IMR-90 (cell line): ENCODE measurements at regions not wholly inside any gene's neighbourhood (a gene's known extent, or its start where the extent isn't known, plus 50 kb on each side); places are given as distances from the start of the nearest gene placed in this dataset.

Experiments
- ATAC-seq: fragments of 200-7000 bp; cut with Tn5 transposase; 2 replicates; pipeline ENCODE4 v1.9.1; 2020; ENCODE audit warnings: low read depth, mild to moderate bottlenecking, moderate library complexity
- BruUV-seq: library from RNA; stranded (reverse); fragments of 400-500 nt; replicated peaks from 2 replicates; lab custom pipeline; 2021; lab: Mats Ljungman, UMichigan
- CTCF ChIA-PET: fragments of 300-600 bp; formaldehyde crosslinking; extraction: SDS; loops from one replicate; lab custom pipeline; 2021; ENCODE audit warnings: antibody characterized with exemption; lab: Yijun Ruan, JAX
- POLR2A ChIA-PET: fragments of 300-600 bp; sonication (Branson Sonifier 250); formaldehyde crosslinking; loops from one replicate; lab custom pipeline; 2022; ENCODE audit warnings: antibody characterized with exemption; ENCODE audit not compliant: unreplicated experiment; lab: Charles Lee
- DNase-seq: peaks from one replicate; pipeline ENCODE4 v3.0.0; 2013
- H2AFZ ChIP-seq: replicated peaks from 2 replicates; pipeline ENCODE3; 2013; ENCODE audit warnings: low read length, mild to moderate bottlenecking; ENCODE audit not compliant: poor library complexity
- H2AK5ac ChIP-seq: 2 replicates; pipeline ENCODE4 v1.6.1; 2013; ENCODE audit warnings: low read depth, low read length, inconsistent platforms
- H2AK9ac ChIP-seq: replicated peaks from 2 replicates; pipeline ENCODE3; 2013; ENCODE audit warnings: mild to moderate bottlenecking, low read depth, low read length, moderate library complexity; ENCODE audit not compliant: poor library complexity
- H2BK120ac ChIP-seq: 2 replicates; pipeline ENCODE4 v1.6.1; 2013; ENCODE audit warnings: low read depth, low read length, inconsistent platforms
- H2BK15ac ChIP-seq: 3 replicates; pipeline ENCODE4 v1.6.1; 2013; ENCODE audit warnings: low read depth, low read length, inconsistent platforms
- H2BK20ac ChIP-seq: 2 replicates; pipeline ENCODE4 v1.6.1; 2013; ENCODE audit warnings: low read depth, mild to moderate bottlenecking, inconsistent platforms, low read length, moderate library complexity
- H2BK5ac ChIP-seq: 2 replicates; pipeline ENCODE4 v1.6.1; 2013; ENCODE audit warnings: mild to moderate bottlenecking, low read depth, low read length, inconsistent platforms; ENCODE audit not compliant: poor library complexity, severe bottlenecking
- H3K14ac ChIP-seq: replicated peaks from 2 replicates; pipeline ENCODE4 v1.6.1; 2013; ENCODE audit warnings: low read depth, low read length, inconsistent platforms
- H3K18ac ChIP-seq: 2 replicates; pipeline ENCODE4 v1.6.1; 2013; ENCODE audit warnings: low read depth, low read length, control low read depth
- H3K23ac ChIP-seq: 2 replicates; pipeline ENCODE4 v1.6.1; 2013; ENCODE audit warnings: low read depth, low read length, inconsistent platforms
- H3K27ac ChIP-seq: 2 replicates; pipeline ENCODE4 v1.5.1; 2013; ENCODE audit warnings: mild to moderate bottlenecking, control low read depth, low read length; ENCODE audit not compliant: insufficient read depth
- H3K27me3 ChIP-seq: 2 replicates; pipeline ENCODE4 v1.6.1; 2013; ENCODE audit warnings: low read length; ENCODE audit not compliant: control insufficient read depth, insufficient read depth
- H3K36me3 ChIP-seq: 2 replicates; pipeline ENCODE4 v1.6.1; 2013; ENCODE audit warnings: low read length, mixed read lengths; ENCODE audit not compliant: control insufficient read depth, insufficient read depth
- H3K4ac ChIP-seq: 2 replicates; pipeline ENCODE4 v1.6.1; 2013; ENCODE audit warnings: low read depth, low read length, inconsistent platforms
- H3K4me1 ChIP-seq: 2 replicates; pipeline ENCODE4 v1.6.1; 2013; ENCODE audit warnings: low read length, mixed read lengths; ENCODE audit not compliant: control insufficient read depth, insufficient read depth
- H3K4me2 ChIP-seq: 2 replicates; pipeline ENCODE4 v1.6.1; 2013; ENCODE audit warnings: low read depth, mild to moderate bottlenecking, control low read depth, low read length, moderate library complexity
- H3K4me3 ChIP-seq: 2 replicates; pipeline ENCODE4 v1.5.1; 2013; ENCODE audit warnings: low read depth, mild to moderate bottlenecking, control low read depth, low read length, moderate library complexity; ENCODE audit not compliant: insufficient read depth
- H3K56ac ChIP-seq: 2 replicates; pipeline ENCODE4 v1.6.1; 2013; ENCODE audit warnings: low read length, inconsistent platforms; ENCODE audit not compliant: insufficient read depth; ENCODE audit errors: extremely low read depth
- H3K79me1 ChIP-seq, 2 experiments: 2 replicates each; pipeline ENCODE4 v1.6.1; 2013; ENCODE audit warnings: low read length in 2 of 2, inconsistent platforms in 1 of 2, low read depth in 1 of 2
- H3K9ac ChIP-seq: 2 replicates; pipeline ENCODE4 v1.6.1; 2013; ENCODE audit warnings: low read depth, low read length, control low read depth
- H3K9me1 ChIP-seq: 2 replicates; pipeline ENCODE4 v1.6.1; 2013; ENCODE audit warnings: low read length, inconsistent platforms; ENCODE audit not compliant: insufficient read depth
- H3K9me3 ChIP-seq: 2 replicates; pipeline ENCODE4 v1.6.1; 2013; ENCODE audit warnings: low read length; ENCODE audit not compliant: control insufficient read depth, insufficient read depth
- H4K20me1 ChIP-seq: 2 replicates; pipeline ENCODE4 v1.6.1; 2013; ENCODE audit warnings: low read length, inconsistent platforms; ENCODE audit not compliant: insufficient read depth
- H4K5ac ChIP-seq: 2 replicates; pipeline ENCODE4 v1.6.1; 2013; ENCODE audit warnings: mild to moderate bottlenecking, low read depth, low read length, control low read depth
- H4K8ac ChIP-seq, 2 experiments: 2 replicates each; pipeline ENCODE4 v1.6.1; 2013; ENCODE audit warnings: low read depth in 2 of 2, low read length in 2 of 2, control low read depth in 1 of 2, inconsistent platforms in 1 of 2
- H4K91ac ChIP-seq: 2 replicates; pipeline ENCODE4 v1.6.1; 2013; ENCODE audit warnings: low read depth, low read length, inconsistent platforms; ENCODE audit not compliant: insufficient read depth
- CEBPB ChIP-seq: IDR thresholded peaks from 2 replicates; pipeline ENCODE4 v1.6.1; 2012; ENCODE audit warnings: low read depth, low read length, improper control_type of control experiment
- CHD1 ChIP-seq: IDR thresholded peaks from 2 replicates; pipeline ENCODE4 v1.6.1; 2012; ENCODE audit warnings: low read depth, low read length, improper control_type of control experiment
- CTCF ChIP-seq: conservative IDR thresholded peaks from 2 replicates; pipeline ENCODE4 v1.5.1; 2012; ENCODE audit warnings: mild to moderate bottlenecking, low read depth, low read length, improper control_type of control experiment
- ELK1 ChIP-seq: fragments of 150-350 bp; IDR thresholded peaks from 2 replicates; pipeline ENCODE4 v1.6.1; 2016; ENCODE audit warnings: low read depth, mild to moderate bottlenecking, low read length, moderate library complexity, borderline replicate concordance
- FOS ChIP-seq: fragments of 150-350 bp; IDR thresholded peaks from 2 replicates; pipeline ENCODE4 v1.6.1; 2016; ENCODE audit warnings: low read depth, low read length
- MAFK ChIP-seq: IDR thresholded peaks from 2 replicates; pipeline ENCODE4 v1.6.1; 2012; ENCODE audit warnings: low read depth, low read length, improper control_type of control experiment
- MXI1 ChIP-seq: IDR thresholded peaks from 2 replicates; pipeline ENCODE4 v1.6.1; 2012; ENCODE audit warnings: low read depth, mild to moderate bottlenecking, low read length, moderate library complexity, borderline replicate concordance
- RAD21 ChIP-seq: IDR thresholded peaks from 2 replicates; pipeline ENCODE4 v1.6.1; 2012; ENCODE audit warnings: low read length, improper control_type of control experiment
- RCOR1 ChIP-seq: IDR thresholded peaks from 2 replicates; pipeline ENCODE4 v1.6.1; 2012; ENCODE audit warnings: mild to moderate bottlenecking, low read length, improper control_type of control experiment; ENCODE audit not compliant: insufficient replicate concordance
- SMC3 ChIP-seq: fragments of 150-350 bp; IDR thresholded peaks from 2 replicates; pipeline ENCODE4 v1.6.1; 2016; ENCODE audit warnings: low read depth, mild to moderate bottlenecking, antibody characterized with exemption, low read length, moderate library complexity
- USF2 ChIP-seq: fragments of 150-350 bp; IDR thresholded peaks from 2 replicates; pipeline ENCODE4 v1.6.1; 2017; ENCODE audit warnings: mild to moderate bottlenecking, antibody characterized with exemption, low read length, low read depth
- WGBS, 2 experiments: methylation state at CpG; one replicate each; pipeline versions ENCODE4 v1.1.5 to v1.1.7; 2013; ENCODE audit warnings: missing lambda C conversion rate in 2 of 2; ENCODE audit not compliant: insufficient read length in 1 of 2; ENCODE audit errors: extremely low coverage in 2 of 2; 5-methylcytosine and 5-hydroxymethylcytosine counted together
- dilution Hi-C: fragments of 300-500 bp; cut with HindIII; formaldehyde crosslinking; loops from one replicate; pipeline ENCODE4 v1.14.3; 2018; ENCODE audit warnings: low sequenced_read_pairs; ENCODE audit not compliant: unreplicated experiment
- in situ Hi-C: fragments of 300-500 bp; cut with MboI; formaldehyde crosslinking; loops from 3 replicates; pipeline ENCODE4 v1.14.3; 2019; ENCODE audit warnings: low sequenced_read_pairs, inconsistent platforms, mixed read lengths
- intact Hi-C: fragments of 100-400 bp; cut with micrococcal nuclease; formaldehyde crosslinking; loops from 2 replicates; pipeline ENCODE4 v1.10.0; 2022

GRCh38 chr2:19552270-19552669, 193.8 kb upstream of the OSR1 start:
- no peak overlapping the region for H3K18ac ChIP-seq
- ChIA-PET CTCF (no interaction called here), POLR2A (interaction anchor here (0.7 kb wide), 1 partner anchor 44 kb away, joined by 8 read pairs; no protein-coding TSS in a partner anchor)
- no CpG with 5 or more reads among the region's 1 CpG for WGBS, 2 experiments
- H3K4me3 ChIP-seq, result no peak overlapping the region
- no peak overlapping the region for H2BK20ac ChIP-seq
- no peaks in the 10 kb centered on the region for H3K79me1 ChIP-seq
- H2BK15ac ChIP-seq, result no peak overlapping the region
- H2AK5ac ChIP-seq, result no peak overlapping the region
- no peak overlapping the region for H3K27ac ChIP-seq
- H4K91ac ChIP-seq, result no peak overlapping the region
- DNase-seq (peak; percentile 6), ATAC-seq (no peak; the same call in 1 of the 2 replicates)
- no peak overlapping the region for H3K4me2 ChIP-seq
- no peak overlapping the region for H2AK9ac ChIP-seq
- TF ChIP-seq CEBPB (no peak), CTCF (no peak), FOS (no peak), SMC3 (no peak), MAFK (no peak), RCOR1 (no peak), MXI1 (no peak), ELK1 (no peak), USF2 (no peak), RAD21 (no peak), CHD1 (no peak)
- no peak overlapping the region for H3K14ac ChIP-seq
- intact Hi-C loops (no loop called here), in situ Hi-C loops (no loop called here), dilution Hi-C loops (no loop called here)
- H3K23ac ChIP-seq, result no peak overlapping the region
- H3K36me3 ChIP-seq, result no peaks in the 10 kb centered on the region
- H2AFZ ChIP-seq, result no peak overlapping the region
- no peak overlapping the region for H3K56ac ChIP-seq
- no peak overlapping the region for H4K8ac ChIP-seq
- H3K9me1 ChIP-seq, result no peaks in the 10 kb centered on the region
- H4K20me1 ChIP-seq, result no peaks in the 10 kb centered on the region
- no peak overlapping the region for H3K4ac ChIP-seq
- no TSS peak for BruUV-seq
- H3K9ac ChIP-seq, result no peak overlapping the region
- peaks cover 24% of the 10 kb centered on the region for H3K27me3 ChIP-seq
- H2BK5ac ChIP-seq, result no peak overlapping the region
- no peak overlapping the region for H2BK120ac ChIP-seq
- no peaks in the 10 kb centered on the region for H3K4me1 ChIP-seq
- no peaks in the 10 kb centered on the region for H3K9me3 ChIP-seq
- H4K5ac ChIP-seq, result no peak overlapping the region
